ENCODE measurements at regions not wholly inside any gene's neighbourhood (a gene's known extent, or its start where the extent isn't known, plus 50 kb on each side); places are given as distances from the start of the nearest gene placed in this dataset.

DNA sequence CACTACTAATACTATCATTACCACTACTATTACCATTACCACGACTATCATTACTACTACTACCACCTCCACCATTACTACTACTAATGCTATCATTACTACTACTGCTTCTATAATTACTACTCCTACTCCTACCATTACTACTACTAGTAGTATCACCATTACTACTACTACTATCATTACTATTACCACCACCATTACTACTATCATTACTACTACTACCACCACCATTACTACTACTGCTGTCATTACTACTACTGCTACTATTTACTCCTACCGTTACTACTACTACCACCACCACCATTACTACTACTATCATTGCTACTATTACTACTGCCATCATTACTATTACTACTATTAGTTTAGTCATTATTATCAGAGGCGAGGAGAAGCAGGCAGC is 140.9 kb upstream of the KCNJ15 start:
- Histone ChIP-seq H3K9me3 (replicated peaks; ENCODE audit: control insufficient read depth, insufficient read depth, low read length) (no peaks in the 10 kb centered on the region), H3K27me3 (replicated peaks in 1 of 2; ENCODE audit: control insufficient read depth in 2 of 2, insufficient read depth in 2 of 2, low read length in 1 of 2) (no peaks in the 10 kb centered on the region), H3K27ac (ENCODE audit: control insufficient read depth, insufficient read depth) (no peak overlapping the region), H4K20me1 (ENCODE audit: control insufficient read depth, insufficient read depth) (no peaks in the 10 kb centered on the region), H3K9ac (ENCODE audit: control insufficient read depth, insufficient read depth, low read length) (no peak overlapping the region), H3K4me3 (no peak overlapping the region), H3K79me2 (ENCODE audit: control insufficient read depth, insufficient read depth, low read length) (no peaks in the 10 kb centered on the region), H3K4me1 (ENCODE audit: control insufficient read depth, insufficient read depth, low read length) (no peaks in the 10 kb centered on the region), H3K4me2 (ENCODE audit: control insufficient read depth, insufficient read depth) (no peak overlapping the region), H3K36me3 (ENCODE audit: control insufficient read depth in 2 of 2, insufficient read depth in 2 of 2, low read length in 1 of 2) (no peaks in the 10 kb centered on the region), H2AFZ (ENCODE audit: control insufficient read depth, low read depth, low read length) (no peak overlapping the region)
- FAIRE-seq = no peak
- ChIA-PET CTCF (no interaction called here), RAD21 (ENCODE audit: unreplicated experiment) (no interaction called here), SMC1A (ENCODE audit: uncharacterized antibody, unreplicated experiment) (interaction anchor here (1.0 kb wide), 1 partner anchor 10 kb away, joined by 3 read pairs; no protein-coding TSS in a partner anchor), POLR2A (no interaction called here)
- 21% methylated on average over 3 of the region's 3 CpGs for WGBS (ENCODE audit: insufficient coverage, insufficient replicate concordance, low lambda C conversion rate, missing lambda C conversion rate)
- BruUV-seq (replicated peaks) = no TSS peak
- ATAC-seq = no peak
- intact Hi-C loops (cut with micrococcal nuclease; ENCODE audit: unreplicated experiment) = no loop called here
- TF ChIP-seq, protein P1, sequence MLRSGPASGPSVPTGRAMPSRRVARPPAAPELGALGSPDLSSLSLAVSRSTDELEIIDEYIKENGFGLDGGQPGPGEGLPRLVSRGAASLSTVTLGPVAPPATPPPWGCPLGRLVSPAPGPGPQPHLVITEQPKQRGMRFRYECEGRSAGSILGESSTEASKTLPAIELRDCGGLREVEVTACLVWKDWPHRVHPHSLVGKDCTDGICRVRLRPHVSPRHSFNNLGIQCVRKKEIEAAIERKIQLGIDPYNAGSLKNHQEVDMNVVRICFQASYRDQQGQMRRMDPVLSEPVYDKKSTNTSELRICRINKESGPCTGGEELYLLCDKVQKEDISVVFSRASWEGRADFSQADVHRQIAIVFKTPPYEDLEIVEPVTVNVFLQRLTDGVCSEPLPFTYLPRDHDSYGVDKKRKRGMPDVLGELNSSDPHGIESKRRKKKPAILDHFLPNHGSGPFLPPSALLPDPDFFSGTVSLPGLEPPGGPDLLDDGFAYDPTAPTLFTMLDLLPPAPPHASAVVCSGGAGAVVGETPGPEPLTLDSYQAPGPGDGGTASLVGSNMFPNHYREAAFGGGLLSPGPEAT (IDR thresholded peaks at IDR 0.05; ENCODE audit: low read depth) = no peak
- in situ Hi-C loops (cut with MboI) = no loop called here
- DNase-seq (ENCODE audit: low read depth, low spot score) = no peak

DNA sequence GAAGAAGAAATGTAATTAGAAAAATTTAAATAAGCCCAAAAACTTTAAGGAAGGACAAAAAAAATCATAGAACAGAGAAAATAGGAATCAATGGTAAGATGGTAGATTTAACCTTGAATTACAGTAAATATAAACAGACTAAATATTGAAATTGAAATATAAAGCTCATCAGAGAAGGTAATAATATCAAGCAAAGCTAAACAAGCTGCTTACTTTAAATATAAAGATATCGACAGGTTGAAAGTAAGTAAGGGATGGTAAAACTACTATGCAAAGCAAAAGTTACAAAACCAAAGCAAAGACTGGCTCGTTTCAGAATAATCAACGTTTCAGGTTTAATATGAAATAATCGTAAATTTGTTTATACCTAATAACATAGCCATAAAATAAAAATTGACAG is 137.0 kb upstream of the KCNJ15 start:
- Histone ChIP-seq H3K36me3 (ENCODE audit: control insufficient read depth in 2 of 2, insufficient read depth in 2 of 2, low read length in 1 of 2) (no peaks in the 10 kb centered on the region), H3K27ac (ENCODE audit: control insufficient read depth, insufficient read depth) (no peak overlapping the region), H3K4me2 (ENCODE audit: control insufficient read depth, insufficient read depth) (no peak overlapping the region), H3K9me3 (replicated peaks; ENCODE audit: control insufficient read depth, insufficient read depth, low read length) (no peaks in the 10 kb centered on the region), H3K79me2 (ENCODE audit: control insufficient read depth, insufficient read depth, low read length) (no peaks in the 10 kb centered on the region), H3K27me3 (replicated peaks in 1 of 2; ENCODE audit: control insufficient read depth in 2 of 2, insufficient read depth in 2 of 2, low read length in 1 of 2) (no peaks in the 10 kb centered on the region), H3K4me3 (no peak overlapping the region), H3K4me1 (ENCODE audit: control insufficient read depth, insufficient read depth, low read length) (no peaks in the 10 kb centered on the region), H3K9ac (ENCODE audit: control insufficient read depth, insufficient read depth, low read length) (no peak overlapping the region), H4K20me1 (ENCODE audit: control insufficient read depth, insufficient read depth) (no peaks in the 10 kb centered on the region), H2AFZ (ENCODE audit: control insufficient read depth, low read depth, low read length) (no peak overlapping the region)
- ChIA-PET RAD21 (ENCODE audit: unreplicated experiment) (no interaction called here), POLR2A (no interaction called here), SMC1A (ENCODE audit: uncharacterized antibody, unreplicated experiment) (no interaction called here), CTCF (interaction anchor here (0.7 to 0.9 kb wide), 2 partner anchors 31 to 419 kb away, joined by 3 to 4 read pairs; no protein-coding TSS in a partner anchor)
- WGBS (ENCODE audit: insufficient coverage, insufficient replicate concordance, low lambda C conversion rate, missing lambda C conversion rate) = 39% methylated on average over 4 of the region's 4 CpGs
- DNase-seq (ENCODE audit: low read depth, low spot score) = no peak
- no peak for FAIRE-seq
- in situ Hi-C loops (cut with MboI) = loop anchor here (10.0 kb wide), 1 partner anchor 405 kb away; no protein-coding TSS in a partner anchor
- ATAC-seq = no peak
- intact Hi-C loops (cut with micrococcal nuclease; ENCODE audit: unreplicated experiment) = loop anchor here (10.0 kb wide), 1 partner anchor 445 kb away; no protein-coding TSS in a partner anchor
- no peak for TF ChIP-seq IKZF1 (conservative IDR thresholded peaks at IDR 0.05)
- TF ChIP-seq NFYB (IDR thresholded peaks at IDR 0.05; ENCODE audit: insufficient read depth, low read depth, low read length) = no peak
- no peak for TF ChIP-seq JUND (IDR thresholded peaks at IDR 0.05; ENCODE audit: low read depth, low read length)
- TF ChIP-seq MTA3 (IDR thresholded peaks at IDR 0.05; ENCODE audit: borderline replicate concordance, low read length) = no peak
- TF ChIP-seq NR2C1 (IDR thresholded peaks at IDR 0.05) = no peak
- TF ChIP-seq NFYA (IDR thresholded peaks at IDR 0.05; ENCODE audit: borderline replicate concordance, low read depth, low read length) = no peak
- TF ChIP-seq CREB1 (IDR thresholded peaks at IDR 0.05; ENCODE audit: low read depth) = no peak
- no peak for TF ChIP-seq KLF5 (IDR thresholded peaks at IDR 0.05; ENCODE audit: partially characterized antibody)
- no peak for TF ChIP-seq STAT1 (conservative IDR thresholded peaks at IDR 0.05)
- TF ChIP-seq ZNF207 (IDR thresholded peaks at IDR 0.05; ENCODE audit: borderline replicate concordance) = no peak
- no peak for TF ChIP-seq TBL1XR1 (IDR thresholded peaks at IDR 0.05; ENCODE audit: low read depth, low read length)
- no peak for TF ChIP-seq HDAC2 (IDR thresholded peaks at IDR 0.05)
- no peak for TF ChIP-seq BCL11A (IDR thresholded peaks at IDR 0.05; ENCODE audit: low read depth, low read length)
- TF ChIP-seq, protein P2, sequence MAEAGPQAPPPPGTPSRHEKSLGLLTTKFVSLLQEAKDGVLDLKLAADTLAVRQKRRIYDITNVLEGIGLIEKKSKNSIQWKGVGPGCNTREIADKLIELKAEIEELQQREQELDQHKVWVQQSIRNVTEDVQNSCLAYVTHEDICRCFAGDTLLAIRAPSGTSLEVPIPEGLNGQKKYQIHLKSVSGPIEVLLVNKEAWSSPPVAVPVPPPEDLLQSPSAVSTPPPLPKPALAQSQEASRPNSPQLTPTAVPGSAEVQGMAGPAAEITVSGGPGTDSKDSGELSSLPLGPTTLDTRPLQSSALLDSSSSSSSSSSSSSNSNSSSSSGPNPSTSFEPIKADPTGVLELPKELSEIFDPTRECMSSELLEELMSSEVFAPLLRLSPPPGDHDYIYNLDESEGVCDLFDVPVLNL (IDR thresholded peaks at IDR 0.05; ENCODE audit: low read depth, low read length) = no peak
- no TSS peak for BruUV-seq (replicated peaks)
